ENCODE measurements at regions not wholly inside any gene's neighbourhood (a gene's known extent, or its start where the extent isn't known, plus 50 kb on each side); places are given as distances from the start of the nearest gene placed in this dataset.

DNA sequence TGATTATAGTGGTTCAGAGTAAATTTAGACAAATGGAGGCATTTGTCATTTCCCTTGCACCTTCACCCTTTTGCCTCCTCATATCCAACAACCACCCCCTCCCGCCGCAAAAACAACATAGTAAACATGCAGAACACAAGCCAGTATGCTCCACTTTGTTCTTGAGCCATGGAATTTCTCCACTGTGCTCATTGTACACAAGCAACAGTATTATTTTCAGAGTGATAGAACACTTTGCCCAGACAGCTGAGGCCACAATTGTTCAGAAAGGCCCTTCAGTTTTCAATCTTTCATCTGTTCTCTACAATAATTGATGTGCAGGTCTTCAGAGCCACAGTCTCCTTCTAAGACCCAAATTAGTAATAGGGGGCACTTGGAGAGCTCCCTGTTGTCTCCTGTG, 272.8 kb upstream of the SLC30A5 start:
- WGBS (ENCODE audit: low lambda C conversion rate) = 56% methylated on average over 2 of the region's 2 CpGs
- H3K4me2 ChIP-seq = no peak overlapping the region
- no peaks in the 10 kb centered on the region for H3K9me2 ChIP-seq
- no peaks in the 10 kb centered on the region for H3K9me3 ChIP-seq
- no peaks in the 10 kb centered on the region for H3K36me3 ChIP-seq (replicated peaks in 1 of 2; ENCODE audit: control insufficient read depth in 1 of 2, insufficient read depth in 2 of 2, low read length in 1 of 2)
- TF ChIP-seq GATA2 (CRISPR knock-in tag; IDR thresholded peaks at IDR 0.05) = no peak
- no peak for TF ChIP-seq GABPA (IDR thresholded peaks at IDR 0.05; ENCODE audit: low read depth)
- no peak for TF ChIP-seq MEF2A (IDR thresholded peaks at IDR 0.05; ENCODE audit: borderline replicate concordance, low read depth)
- TF ChIP-seq CHD2 (IDR thresholded peaks at IDR 0.05; ENCODE audit: low read length, partially characterized antibody) = no peak
- TF ChIP-seq, protein P1, sequence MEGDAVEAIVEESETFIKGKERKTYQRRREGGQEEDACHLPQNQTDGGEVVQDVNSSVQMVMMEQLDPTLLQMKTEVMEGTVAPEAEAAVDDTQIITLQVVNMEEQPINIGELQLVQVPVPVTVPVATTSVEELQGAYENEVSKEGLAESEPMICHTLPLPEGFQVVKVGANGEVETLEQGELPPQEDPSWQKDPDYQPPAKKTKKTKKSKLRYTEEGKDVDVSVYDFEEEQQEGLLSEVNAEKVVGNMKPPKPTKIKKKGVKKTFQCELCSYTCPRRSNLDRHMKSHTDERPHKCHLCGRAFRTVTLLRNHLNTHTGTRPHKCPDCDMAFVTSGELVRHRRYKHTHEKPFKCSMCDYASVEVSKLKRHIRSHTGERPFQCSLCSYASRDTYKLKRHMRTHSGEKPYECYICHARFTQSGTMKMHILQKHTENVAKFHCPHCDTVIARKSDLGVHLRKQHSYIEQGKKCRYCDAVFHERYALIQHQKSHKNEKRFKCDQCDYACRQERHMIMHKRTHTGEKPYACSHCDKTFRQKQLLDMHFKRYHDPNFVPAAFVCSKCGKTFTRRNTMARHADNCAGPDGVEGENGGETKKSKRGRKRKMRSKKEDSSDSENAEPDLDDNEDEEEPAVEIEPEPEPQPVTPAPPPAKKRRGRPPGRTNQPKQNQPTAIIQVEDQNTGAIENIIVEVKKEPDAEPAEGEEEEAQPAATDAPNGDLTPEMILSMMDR (IDR thresholded peaks at IDR 0.05) = no peak
- TF ChIP-seq YY1 (IDR thresholded peaks at IDR 0.05; ENCODE audit: low read depth) = no peak
- no peak for TF ChIP-seq TEAD4 (IDR thresholded peaks at IDR 0.05; ENCODE audit: borderline replicate concordance, insufficient read depth)
- TF ChIP-seq POLR2AphosphoS5 (IDR thresholded peaks at IDR 0.05; ENCODE audit: low read depth, low read length) = no peak
- TF ChIP-seq RFX5 (IDR thresholded peaks at IDR 0.05; ENCODE audit: low read length) = no peak
- ChIA-PET POLR2A (interaction anchor here (0.6 kb wide), 1 partner anchor 65 kb away, joined by 3 read pairs; no protein-coding TSS in a partner anchor), CTCF (no interaction called here)
- H4K20me1 ChIP-seq (ENCODE audit: insufficient read depth) = no peaks in the 10 kb centered on the region
- no peaks in the 10 kb centered on the region for H3F3A ChIP-seq (replicated peaks; ENCODE audit: insufficient read depth)
- no peak for DNase-seq
- no peak overlapping the region for H3K9ac ChIP-seq
- H3K27me3 ChIP-seq (ENCODE audit: insufficient read depth) = no peaks in the 10 kb centered on the region
- H2AFZ ChIP-seq (ENCODE audit: low read depth) = no peak overlapping the region
- H3K79me2 ChIP-seq (ENCODE audit: insufficient read depth) = no peaks in the 10 kb centered on the region
- peaks cover 0 to 13% of the 10 kb centered on the region in 2 experiments; a peak in 1 of 4 replicates for H3K4me1 ChIP-seq (ENCODE audit: control insufficient read depth in 1 of 2, insufficient read depth in 2 of 2, low read depth in 1 of 2, low read length in 1 of 2)
- no peak overlapping the region for H3K4me3 ChIP-seq (ENCODE audit: low read depth in 2 of 2, low read length in 1 of 2)
- H3K27ac ChIP-seq (ENCODE audit: low read depth in 2 of 2, low read length in 1 of 2) = no peak overlapping the region

DNA sequence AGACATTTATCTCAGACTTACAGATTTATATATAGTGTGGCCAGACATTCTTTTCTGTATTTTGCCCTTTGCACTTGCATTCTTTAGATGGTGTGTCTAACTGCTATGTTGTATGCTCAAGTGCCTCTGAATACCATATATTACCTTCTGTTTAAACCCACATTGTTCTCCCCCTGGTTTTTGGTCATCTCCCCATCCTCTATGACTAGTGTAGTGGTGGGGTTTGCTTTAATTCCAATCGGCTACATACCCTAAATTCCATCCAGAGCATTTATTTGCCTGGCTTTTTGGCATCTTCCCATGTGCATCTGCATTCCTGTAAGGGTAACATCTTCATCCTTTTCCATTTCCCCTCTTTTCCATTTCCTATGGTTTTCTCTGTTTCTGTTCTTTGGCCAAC, 271.0 kb upstream of the SLC30A5 start:
- no peak overlapping the region for H3K9ac ChIP-seq
- H3K9me3 ChIP-seq = no peaks in the 10 kb centered on the region
- CTCF ChIA-PET = interaction anchor here (1.0 to 1.1 kb wide), 2 partner anchors 16 to 185 kb away, joined by 3 to 4 read pairs; no protein-coding TSS in a partner anchor
- H3K4me2 ChIP-seq = no peak overlapping the region
- POLR2A ChIA-PET = no interaction called here
- 34% methylated on average over 1 of the region's 1 CpG for WGBS (ENCODE audit: low lambda C conversion rate)
- H3K79me2 ChIP-seq (ENCODE audit: insufficient read depth) = no peaks in the 10 kb centered on the region
- DNase-seq = no peak
- H3K27me3 ChIP-seq (ENCODE audit: insufficient read depth) = no peaks in the 10 kb centered on the region
- peaks cover 0 to 13% of the 10 kb centered on the region in 2 experiments; a peak in 1 of 4 replicates for H3K4me1 ChIP-seq (ENCODE audit: control insufficient read depth in 1 of 2, insufficient read depth in 2 of 2, low read depth in 1 of 2, low read length in 1 of 2)
- no peak overlapping the region for H3K27ac ChIP-seq (ENCODE audit: low read depth in 2 of 2, low read length in 1 of 2)
- no peaks in the 10 kb centered on the region for H3F3A ChIP-seq (replicated peaks; ENCODE audit: insufficient read depth)
- no peak overlapping the region for H3K4me3 ChIP-seq (ENCODE audit: low read depth in 2 of 2, low read length in 1 of 2)
- H3K36me3 ChIP-seq (replicated peaks in 1 of 2; ENCODE audit: control insufficient read depth in 1 of 2, insufficient read depth in 2 of 2, low read length in 1 of 2) = no peaks in the 10 kb centered on the region
- no peaks in the 10 kb centered on the region for H4K20me1 ChIP-seq (ENCODE audit: insufficient read depth)
- no peak overlapping the region for H2AFZ ChIP-seq (ENCODE audit: low read depth)
- TF ChIP-seq GABPA (IDR thresholded peaks at IDR 0.05; ENCODE audit: low read depth) (no peak), YY1 (IDR thresholded peaks at IDR 0.05; ENCODE audit: low read depth) (no peak), ELF1 (IDR thresholded peaks at IDR 0.05) (no peak), RCOR1 (IDR thresholded peaks at IDR 0.05; ENCODE audit: low read length) (no peak), RXRA (IDR thresholded peaks at IDR 0.05; ENCODE audit: borderline replicate concordance, low read depth) (no peak), NFIC (IDR thresholded peaks at IDR 0.05; ENCODE audit: borderline replicate concordance) (no peak), TAF1 (IDR thresholded peaks at IDR 0.05; ENCODE audit: borderline replicate concordance, low read depth, low read length) (no peak)
- TF ChIP-seq, protein P2, sequence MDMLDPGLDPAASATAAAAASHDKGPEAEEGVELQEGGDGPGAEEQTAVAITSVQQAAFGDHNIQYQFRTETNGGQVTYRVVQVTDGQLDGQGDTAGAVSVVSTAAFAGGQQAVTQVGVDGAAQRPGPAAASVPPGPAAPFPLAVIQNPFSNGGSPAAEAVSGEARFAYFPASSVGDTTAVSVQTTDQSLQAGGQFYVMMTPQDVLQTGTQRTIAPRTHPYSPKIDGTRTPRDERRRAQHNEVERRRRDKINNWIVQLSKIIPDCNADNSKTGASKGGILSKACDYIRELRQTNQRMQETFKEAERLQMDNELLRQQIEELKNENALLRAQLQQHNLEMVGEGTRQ (IDR thresholded peaks at IDR 0.05; ENCODE audit: borderline replicate concordance, low read depth, low read length) = no peak
- TF ChIP-seq, protein P3, sequence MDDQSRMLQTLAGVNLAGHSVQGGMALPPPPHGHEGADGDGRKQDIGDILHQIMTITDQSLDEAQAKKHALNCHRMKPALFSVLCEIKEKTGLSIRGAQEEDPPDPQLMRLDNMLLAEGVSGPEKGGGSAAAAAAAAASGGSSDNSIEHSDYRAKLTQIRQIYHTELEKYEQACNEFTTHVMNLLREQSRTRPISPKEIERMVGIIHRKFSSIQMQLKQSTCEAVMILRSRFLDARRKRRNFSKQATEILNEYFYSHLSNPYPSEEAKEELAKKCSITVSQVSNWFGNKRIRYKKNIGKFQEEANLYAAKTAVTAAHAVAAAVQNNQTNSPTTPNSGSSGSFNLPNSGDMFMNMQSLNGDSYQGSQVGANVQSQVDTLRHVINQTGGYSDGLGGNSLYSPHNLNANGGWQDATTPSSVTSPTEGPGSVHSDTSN (IDR thresholded peaks at IDR 0.05) = no peak
- no peaks in the 10 kb centered on the region for H3K9me2 ChIP-seq
